ENCODE measurements at regions not wholly inside any gene's neighbourhood (a gene's known extent, or its start where the extent isn't known, plus 50 kb on each side); places are given as distances from the start of the nearest gene placed in this dataset.

DNA sequence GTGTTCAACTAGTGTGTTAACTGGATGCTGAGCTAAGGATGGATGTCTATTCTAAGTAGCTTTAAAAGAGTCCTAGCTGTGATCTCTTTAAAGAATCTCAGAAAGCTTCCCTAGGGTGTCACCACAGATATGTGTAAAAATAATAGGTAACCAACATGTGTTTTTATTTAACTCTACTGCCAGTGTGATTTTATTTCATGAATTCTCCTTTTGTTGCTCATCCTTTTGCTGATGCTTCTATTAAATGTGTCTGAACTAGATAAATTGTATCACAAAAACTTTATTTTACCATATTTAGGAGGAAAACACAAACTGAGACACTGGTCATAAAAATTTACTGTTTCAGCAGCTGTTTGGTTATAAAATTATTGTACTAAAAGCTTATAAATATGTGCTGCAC is 809.4 kb upstream of the CITED2 start:
- peaks cover 5% of the 10 kb centered on the region for H3K27me3 Mint-ChIP-seq
- H3K4me1 Mint-ChIP-seq: no peaks in the 10 kb centered on the region
- DNase-seq (no peak), ATAC-seq (no peak)
- H3K36me3 Mint-ChIP-seq (ENCODE audit: low read depth): no peaks in the 10 kb centered on the region
- no peak overlapping the region for H3K27ac Mint-ChIP-seq
- H3K4me3 Mint-ChIP-seq: no peak overlapping the region
- H3K9me3 ChIP-seq (ENCODE audit: control insufficient read depth, low read length, poor library complexity, severe bottlenecking): no peaks in the 10 kb centered on the region

DNA sequence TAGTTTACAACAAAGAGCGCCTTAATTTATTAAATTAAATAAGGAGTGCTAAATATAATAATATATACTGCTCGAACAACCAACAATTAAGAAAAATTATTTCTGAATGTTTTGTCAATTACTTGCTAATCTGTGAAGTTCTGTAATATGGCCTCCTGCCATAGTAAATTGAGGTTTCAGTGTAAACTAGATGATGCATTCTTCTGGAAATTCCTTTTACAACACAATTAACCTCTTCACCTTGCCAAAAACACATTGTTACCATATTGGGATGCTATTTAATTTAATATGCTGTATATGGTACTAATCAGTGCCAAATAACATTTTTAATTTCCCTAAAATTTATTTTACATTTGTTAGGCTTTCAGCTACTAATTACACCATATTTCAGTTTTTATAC is 808.4 kb upstream of the CITED2 start:
- Mint-ChIP-seq H3K4me1 (no peaks in the 10 kb centered on the region), H3K27me3 (peaks cover 5% of the 10 kb centered on the region), H3K27ac (no peak overlapping the region), H3K36me3 (ENCODE audit: low read depth) (no peaks in the 10 kb centered on the region), H3K4me3 (no peak overlapping the region)
- no peaks in the 10 kb centered on the region for H3K9me3 ChIP-seq (ENCODE audit: control insufficient read depth, low read length, poor library complexity, severe bottlenecking)
- no peak for ATAC-seq
- DNase-seq: no peak

DNA sequence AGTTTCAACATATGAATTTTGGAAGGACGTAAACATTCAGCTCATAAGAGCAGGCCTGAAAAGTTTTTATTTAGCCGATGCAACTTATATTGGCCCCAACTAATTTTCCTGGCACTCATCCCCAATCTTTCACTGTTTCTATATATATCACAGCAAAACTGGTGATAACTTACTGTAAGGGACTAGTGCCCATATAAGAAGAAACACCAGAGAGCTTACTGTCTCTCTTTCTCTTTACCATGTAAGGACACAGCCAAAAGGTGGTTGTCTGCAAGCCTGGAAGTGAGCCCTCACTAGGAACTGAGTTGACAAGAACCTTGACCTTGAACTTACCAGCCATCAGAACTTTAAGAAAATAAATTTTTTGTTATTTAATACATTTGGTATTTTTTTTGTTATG is 807.4 kb upstream of the CITED2 start:
- Mint-ChIP-seq H3K27ac (no peak overlapping the region), H3K27me3 (peaks cover 5% of the 10 kb centered on the region), H3K36me3 (ENCODE audit: low read depth) (no peaks in the 10 kb centered on the region), H3K4me3 (no peak overlapping the region), H3K4me1 (no peaks in the 10 kb centered on the region)
- no peak for DNase-seq
- H3K9me3 ChIP-seq (ENCODE audit: control insufficient read depth, low read length, poor library complexity, severe bottlenecking): no peaks in the 10 kb centered on the region
- no peak for ATAC-seq

DNA sequence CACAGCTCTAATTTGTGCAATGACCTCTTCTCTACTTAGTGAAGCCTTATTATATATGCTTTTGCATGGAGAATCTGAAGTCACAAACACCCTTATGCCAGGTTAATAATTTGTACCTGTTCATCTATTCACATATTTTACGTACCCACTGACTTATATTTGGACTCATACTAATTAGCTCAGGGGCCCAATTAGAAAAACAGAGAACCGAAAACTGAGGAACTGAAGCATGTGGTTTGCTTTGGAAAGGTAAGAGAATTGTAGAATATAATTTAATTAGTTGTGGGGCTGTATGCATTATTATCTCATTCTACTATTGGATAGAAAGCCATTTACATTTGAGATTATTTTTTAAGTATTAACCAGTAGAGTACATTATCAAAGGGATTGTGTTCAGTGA is 805.9 kb upstream of the CITED2 start:
- Mint-ChIP-seq H3K27ac (no peak overlapping the region), H3K27me3 (peaks cover 5% of the 10 kb centered on the region), H3K36me3 (ENCODE audit: low read depth) (no peaks in the 10 kb centered on the region), H3K4me1 (no peaks in the 10 kb centered on the region), H3K4me3 (no peak overlapping the region)
- DNase-seq (no peak), ATAC-seq (no peak)
- H3K9me3 ChIP-seq (ENCODE audit: control insufficient read depth, low read length, poor library complexity, severe bottlenecking): no peaks in the 10 kb centered on the region

DNA sequence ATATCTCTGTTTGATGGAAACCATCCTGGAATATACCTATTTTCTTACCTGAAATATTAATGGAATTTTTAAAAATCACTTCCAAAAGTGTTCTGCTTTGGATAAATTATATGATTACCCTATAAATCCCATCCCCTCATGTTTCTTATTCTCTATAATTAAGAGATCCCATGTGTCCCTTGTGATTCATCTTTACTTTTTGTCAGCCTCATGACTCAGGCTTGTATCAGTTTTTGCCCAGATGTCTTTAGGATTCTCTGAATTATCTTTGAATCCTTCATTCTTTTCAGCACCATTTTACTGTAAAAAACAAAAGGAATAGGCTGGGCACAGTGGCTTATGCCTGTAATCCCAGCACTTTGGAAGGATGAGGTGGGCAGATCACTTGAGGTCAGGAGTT is 804.5 kb upstream of the CITED2 start:
- Mint-ChIP-seq H3K36me3 (ENCODE audit: low read depth) (no peaks in the 10 kb centered on the region), H3K4me1 (no peaks in the 10 kb centered on the region), H3K27ac (no peak overlapping the region), H3K4me3 (no peak overlapping the region), H3K27me3 (no peaks in the 10 kb centered on the region)
- no peak for DNase-seq
- ATAC-seq: no peak
- H3K9me3 ChIP-seq (ENCODE audit: control insufficient read depth, low read length, poor library complexity, severe bottlenecking): no peaks in the 10 kb centered on the region

DNA sequence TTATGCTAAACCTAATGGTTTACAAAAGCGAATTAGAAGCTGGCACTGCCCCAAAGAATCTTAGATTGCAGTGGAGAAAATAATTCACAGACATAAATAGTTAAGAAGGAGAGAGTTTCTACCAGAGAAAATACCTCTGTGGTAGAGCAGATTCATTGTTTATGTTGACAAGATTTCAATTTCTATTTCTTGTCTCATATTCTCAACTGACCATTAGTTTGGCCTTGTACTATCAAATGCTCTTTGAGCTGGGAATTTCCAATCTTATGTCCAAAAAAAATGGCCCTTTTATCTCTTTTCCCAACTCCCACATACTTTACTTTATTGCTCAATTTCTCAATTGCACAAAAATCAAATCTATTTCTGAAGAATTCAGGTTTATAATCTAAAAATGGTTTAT is 804.1 kb upstream of the CITED2 start:
- no peak for DNase-seq
- no peaks in the 10 kb centered on the region for H3K4me1 Mint-ChIP-seq
- no peaks in the 10 kb centered on the region for H3K9me3 ChIP-seq (ENCODE audit: control insufficient read depth, low read length, poor library complexity, severe bottlenecking)
- no peak overlapping the region for H3K4me3 Mint-ChIP-seq
- H3K27ac Mint-ChIP-seq: no peak overlapping the region
- H3K36me3 Mint-ChIP-seq (ENCODE audit: low read depth): no peaks in the 10 kb centered on the region
- no peak for ATAC-seq
- H3K27me3 Mint-ChIP-seq: no peaks in the 10 kb centered on the region

DNA sequence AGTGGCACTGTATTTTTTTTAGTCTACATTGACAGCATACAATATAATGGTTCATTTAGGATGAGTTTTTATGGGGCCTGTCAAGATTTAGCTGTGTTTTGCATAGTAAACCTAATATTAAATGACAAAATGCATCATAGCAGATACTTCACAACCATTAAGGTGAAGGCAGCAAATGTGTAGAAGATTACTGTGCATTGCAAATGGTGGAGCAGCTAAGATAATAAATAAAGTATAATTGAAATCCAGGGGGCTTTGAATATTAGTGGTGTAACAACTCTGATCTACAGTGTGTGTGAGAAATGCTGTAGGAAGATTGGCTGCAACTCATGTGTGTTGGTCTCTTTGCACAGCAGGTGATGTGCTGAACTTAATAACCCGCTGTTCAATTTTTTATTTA is 801.9 kb upstream of the CITED2 start:
- DNase-seq: no peak
- Mint-ChIP-seq H3K27ac (no peak overlapping the region), H3K4me1 (no peaks in the 10 kb centered on the region)

DNA sequence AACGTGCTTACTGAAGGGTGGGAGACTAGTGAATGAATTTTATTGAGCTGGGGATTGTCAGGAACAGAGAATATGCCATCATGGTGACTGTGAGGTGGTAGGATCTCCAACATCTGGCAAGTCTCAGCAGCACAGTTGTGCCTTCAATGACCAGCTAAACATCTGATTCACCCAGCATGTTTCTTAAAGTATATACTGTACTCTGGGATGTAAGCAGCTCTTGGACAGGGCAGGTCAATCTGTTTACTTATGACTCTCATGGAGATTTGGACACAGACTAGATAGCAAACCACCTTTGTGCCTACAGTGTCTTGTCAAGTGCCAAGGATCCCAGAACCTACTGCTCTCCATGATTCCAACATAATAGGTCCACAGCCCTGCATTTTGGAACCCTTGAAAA is 801.0 kb upstream of the CITED2 start:
- ATAC-seq: no peak
- H3K4me1 Mint-ChIP-seq: no peaks in the 10 kb centered on the region

More for the DNA sequence above, 801.9 kb upstream of the CITED2 start:
- H3K27me3 Mint-ChIP-seq: no peaks in the 10 kb centered on the region
- ATAC-seq: no peak
- no peaks in the 10 kb centered on the region for H3K9me3 ChIP-seq (ENCODE audit: control insufficient read depth, low read length, poor library complexity, severe bottlenecking)
- H3K4me3 Mint-ChIP-seq: no peak overlapping the region
- no peaks in the 10 kb centered on the region for H3K36me3 Mint-ChIP-seq (ENCODE audit: low read depth)

DNA sequence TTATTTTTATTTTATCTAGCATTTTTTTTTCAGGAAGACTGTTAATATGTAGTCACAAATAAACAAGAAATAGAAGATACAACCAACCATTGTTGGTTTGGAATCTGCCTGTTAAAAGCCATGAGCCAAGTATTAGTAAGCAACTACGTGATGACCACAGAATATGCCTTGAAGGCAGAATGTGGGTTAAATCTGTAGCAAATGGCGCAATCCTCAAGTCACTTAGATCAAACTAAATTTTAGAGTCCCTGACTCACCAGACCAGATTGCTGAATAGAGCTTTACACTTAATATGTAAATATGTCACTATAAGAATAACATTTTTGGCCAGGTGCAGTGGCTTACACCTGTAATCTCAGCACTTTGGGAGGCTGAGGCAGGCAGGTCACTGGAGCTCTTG is 800.1 kb upstream of the CITED2 start:
- ATAC-seq: no peak
- Mint-ChIP-seq H3K27me3 (peaks cover 6% of the 10 kb centered on the region), H3K27ac (no peak overlapping the region), H3K4me1 (no peaks in the 10 kb centered on the region), H3K4me3 (no peak overlapping the region), H3K36me3 (ENCODE audit: low read depth) (peaks cover 2% of the 10 kb centered on the region)
- no peak for DNase-seq
- H3K9me3 ChIP-seq (ENCODE audit: control insufficient read depth, low read length, poor library complexity, severe bottlenecking): no peaks in the 10 kb centered on the region

More for the DNA sequence above, 801.0 kb upstream of the CITED2 start:
- Mint-ChIP-seq H3K36me3 (ENCODE audit: low read depth) (no peaks in the 10 kb centered on the region), H3K27ac (no peak overlapping the region), H3K27me3 (peaks cover 3% of the 10 kb centered on the region), H3K4me3 (no peak overlapping the region)
- H3K9me3 ChIP-seq (ENCODE audit: control insufficient read depth, low read length, poor library complexity, severe bottlenecking): no peaks in the 10 kb centered on the region
- no peak for DNase-seq

DNA sequence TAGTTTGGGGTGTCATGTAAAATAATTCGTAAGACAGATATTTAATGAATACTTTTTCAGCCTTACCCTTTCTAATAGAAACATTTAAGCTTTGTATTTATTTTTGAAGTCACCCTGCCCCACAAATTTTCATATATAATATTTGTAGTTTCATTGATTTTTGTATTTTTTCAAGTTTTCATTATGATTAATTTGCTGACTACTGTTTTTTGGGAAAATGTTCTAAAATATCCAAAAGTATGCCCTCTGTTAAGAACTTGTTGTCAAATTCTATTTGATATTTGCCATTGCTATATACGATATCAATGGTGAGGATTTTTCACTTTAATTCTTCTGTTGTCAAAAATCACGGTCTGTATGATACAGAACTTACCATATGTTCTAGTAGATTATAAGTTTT is 793.9 kb upstream of the CITED2 start:
- H3K9me3 ChIP-seq (ENCODE audit: control insufficient read depth, low read length, poor library complexity, severe bottlenecking): no peaks in the 10 kb centered on the region
- DNase-seq: no peak
- no peak overlapping the region for H3K4me3 Mint-ChIP-seq
- no peak for ATAC-seq
- H3K36me3 Mint-ChIP-seq (ENCODE audit: low read depth): peaks cover 2% of the 10 kb centered on the region
- H3K27ac Mint-ChIP-seq: no peak overlapping the region
- H3K4me1 Mint-ChIP-seq: no peaks in the 10 kb centered on the region
- peaks cover 6% of the 10 kb centered on the region for H3K27me3 Mint-ChIP-seq

DNA sequence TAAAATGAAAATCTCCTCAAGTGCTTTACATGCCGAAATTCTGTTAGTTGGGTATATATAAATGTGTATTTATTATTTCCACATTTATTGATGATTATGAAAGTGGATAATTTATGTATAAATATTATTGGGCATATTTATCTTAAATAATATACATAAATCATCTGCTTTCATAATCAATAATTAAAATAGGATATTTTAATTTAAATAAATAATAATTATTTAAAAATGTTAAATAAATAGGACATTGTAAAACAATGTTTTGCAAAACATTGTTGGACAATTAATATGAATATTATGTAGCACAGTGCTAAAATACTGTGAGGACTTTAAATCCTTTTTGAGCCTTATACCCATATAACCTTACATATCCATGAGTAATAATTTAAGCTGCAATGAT is 786.5 kb upstream of the CITED2 start:
- no peak overlapping the region for H3K27ac Mint-ChIP-seq
- ATAC-seq (no peak), DNase-seq (no peak)
- H3K36me3 Mint-ChIP-seq (ENCODE audit: low read depth): no peaks in the 10 kb centered on the region
- H3K4me3 Mint-ChIP-seq: no peak overlapping the region
- H3K4me1 Mint-ChIP-seq: no peaks in the 10 kb centered on the region
- peaks cover 5% of the 10 kb centered on the region for H3K27me3 Mint-ChIP-seq
- H3K9me3 ChIP-seq (ENCODE audit: control insufficient read depth, low read length, poor library complexity, severe bottlenecking): no peaks in the 10 kb centered on the region

DNA sequence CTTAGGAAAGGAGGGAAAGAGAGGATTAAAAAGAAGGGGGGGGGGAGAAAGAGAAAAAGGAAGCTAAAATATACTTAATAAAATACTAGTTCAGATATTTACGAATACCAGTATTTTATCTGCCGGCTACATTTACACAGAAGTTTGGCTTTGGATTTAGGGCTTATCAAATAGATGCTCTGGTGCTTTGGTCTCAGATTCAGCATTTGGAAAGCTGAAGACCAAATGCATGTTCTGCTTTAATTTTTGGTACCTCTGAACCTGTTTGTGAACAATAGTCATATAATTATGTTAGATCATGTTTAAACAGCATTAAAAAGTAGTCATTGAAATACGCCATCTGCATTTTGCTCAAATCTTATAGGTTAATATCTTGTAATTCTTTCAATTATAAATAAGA is 786.0 kb upstream of the CITED2 start:
- ATAC-seq (no peak), DNase-seq (no peak)
- no peaks in the 10 kb centered on the region for H3K36me3 Mint-ChIP-seq (ENCODE audit: low read depth)
- H3K4me3 Mint-ChIP-seq: no peak overlapping the region
- no peaks in the 10 kb centered on the region for H3K9me3 ChIP-seq (ENCODE audit: control insufficient read depth, low read length, poor library complexity, severe bottlenecking)
- H3K4me1 Mint-ChIP-seq: no peaks in the 10 kb centered on the region
- peaks cover 5% of the 10 kb centered on the region for H3K27me3 Mint-ChIP-seq
- no peak overlapping the region for H3K27ac Mint-ChIP-seq

DNA sequence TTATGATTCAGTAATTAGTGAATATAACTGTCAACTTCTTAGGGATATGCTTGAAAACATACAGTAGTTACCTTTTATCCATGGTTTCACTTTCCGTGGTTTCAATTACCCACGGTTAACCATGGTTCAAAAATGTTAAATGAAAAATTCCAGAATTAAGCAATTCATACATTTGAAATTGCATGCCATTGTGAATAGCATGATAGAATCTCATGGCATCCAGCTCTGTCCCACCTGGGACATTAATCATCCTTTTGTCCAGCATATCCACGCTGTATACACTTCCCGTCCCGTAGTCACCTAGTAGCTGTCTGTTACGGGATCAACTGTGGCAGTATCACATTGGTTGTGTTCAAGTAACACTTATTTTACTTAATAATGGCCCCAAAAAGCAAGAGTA is 781.7 kb upstream of the CITED2 start:
- Mint-ChIP-seq H3K4me1 (no peaks in the 10 kb centered on the region), H3K27ac (no peak overlapping the region), H3K27me3 (peaks cover 5% of the 10 kb centered on the region), H3K36me3 (ENCODE audit: low read depth) (no peaks in the 10 kb centered on the region), H3K4me3 (no peak overlapping the region)
- DNase-seq (no peak), ATAC-seq (no peak)
- no peaks in the 10 kb centered on the region for H3K9me3 ChIP-seq (ENCODE audit: control insufficient read depth, low read length, poor library complexity, severe bottlenecking)

DNA sequence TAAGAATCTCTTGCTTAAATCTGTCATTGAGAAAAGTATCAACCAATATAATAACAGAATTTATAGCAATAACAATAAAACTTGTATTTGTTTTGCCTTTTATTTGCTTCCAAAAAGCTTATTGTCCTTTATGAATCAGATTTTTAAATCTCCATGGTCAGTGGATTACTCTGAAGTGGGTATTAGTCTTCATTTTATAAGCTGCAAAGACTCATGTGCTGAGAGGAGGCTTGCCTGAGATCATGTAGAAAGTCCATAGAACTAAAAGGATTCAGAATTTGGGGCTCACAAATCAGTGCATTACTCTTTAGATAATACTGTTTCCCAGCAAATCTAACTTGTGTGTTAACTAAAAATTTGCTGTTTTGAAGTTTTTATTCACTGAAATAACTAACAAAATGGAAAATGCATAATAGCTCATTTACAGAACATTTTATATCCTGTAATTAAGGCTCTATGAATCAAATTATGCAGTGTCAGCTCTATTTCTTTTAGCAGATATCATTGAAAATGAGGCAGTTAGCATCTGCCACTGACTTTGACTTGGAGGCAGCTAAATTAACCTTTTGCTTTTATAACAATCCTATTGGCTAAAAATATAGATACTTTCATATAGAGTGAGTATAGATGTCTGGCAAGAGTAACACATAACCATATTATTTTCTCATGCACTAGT is 781.1 kb upstream of the CITED2 start:
- Mint-ChIP-seq H3K36me3 (ENCODE audit: low read depth) (no peaks in the 10 kb centered on the region), H3K27me3 (peaks cover 5% of the 10 kb centered on the region), H3K4me1 (no peaks in the 10 kb centered on the region), H3K4me3 (no peak overlapping the region), H3K27ac (no peak overlapping the region)
- DNase-seq (no peak), ATAC-seq (no peak)
- H3K9me3 ChIP-seq (ENCODE audit: control insufficient read depth, low read length, poor library complexity, severe bottlenecking): no peaks in the 10 kb centered on the region

All from T-helper 17 cell (primary cell).